NK-92 treated with Interleukin-12 subunit alpha and Interleukin-12 subunit beta, amount 100 ng/mL, for 24 hours (cell line): ENCODE measurements at regions not wholly inside any gene's neighbourhood (a gene's known extent, or its start where the extent isn't known, plus 50 kb on each side); places are given as distances from the start of the nearest gene placed in this dataset.

ENCODE experiments used
- DNase-seq: peaks from one replicate; lab custom pipeline; 2025; lab: John Stamatoyannopoulos, UW

DNA sequence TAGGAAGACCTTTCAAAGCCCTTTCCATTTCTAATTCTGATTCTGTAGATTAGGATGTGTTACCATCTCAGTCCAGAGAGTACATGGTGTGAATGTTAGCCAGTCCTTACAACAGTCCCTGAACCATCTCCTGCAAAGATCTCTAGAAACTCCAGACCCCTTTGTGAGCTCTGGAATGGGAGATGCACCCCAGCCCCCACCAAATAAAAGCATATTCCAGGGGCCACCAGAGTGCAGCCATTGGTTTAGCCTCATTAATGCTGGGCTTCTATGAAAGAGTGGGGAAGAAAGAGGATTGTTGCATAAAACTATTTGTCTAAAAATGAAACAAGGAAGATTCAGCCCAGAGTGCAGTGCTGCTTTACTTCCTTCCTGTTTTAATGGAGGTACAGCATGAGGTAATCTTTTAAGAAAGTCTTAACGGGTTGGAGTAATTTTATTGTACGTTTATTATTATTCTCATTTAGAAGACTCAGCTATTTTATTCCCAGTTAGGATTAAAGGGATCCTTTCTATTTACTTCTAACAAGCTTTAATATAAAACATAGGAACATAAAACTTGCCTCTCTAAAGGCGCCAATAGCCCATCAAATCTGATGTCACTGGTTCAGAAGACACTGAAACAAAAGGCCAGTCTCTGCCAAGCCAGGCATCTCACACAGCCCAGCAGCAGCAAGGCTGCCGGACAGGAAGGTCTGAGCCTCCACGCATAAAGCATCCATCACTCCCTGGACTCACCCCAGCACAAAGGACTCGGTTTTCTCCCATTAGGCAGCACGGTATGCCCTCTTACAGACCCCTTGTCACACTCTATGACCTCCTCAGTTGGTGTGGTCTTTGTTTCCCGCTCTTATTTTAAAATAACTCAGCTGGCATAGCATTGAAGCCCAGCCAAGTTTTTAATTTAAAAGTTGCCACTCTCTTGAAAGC lies 203.9 kb upstream of the BLID start:
- no peak for DNase-seq

- no peak for DNase-seq
These were observed 203.1 kb upstream of the BLID start for GRCh38 chr11:122319085-122319484.

DNA sequence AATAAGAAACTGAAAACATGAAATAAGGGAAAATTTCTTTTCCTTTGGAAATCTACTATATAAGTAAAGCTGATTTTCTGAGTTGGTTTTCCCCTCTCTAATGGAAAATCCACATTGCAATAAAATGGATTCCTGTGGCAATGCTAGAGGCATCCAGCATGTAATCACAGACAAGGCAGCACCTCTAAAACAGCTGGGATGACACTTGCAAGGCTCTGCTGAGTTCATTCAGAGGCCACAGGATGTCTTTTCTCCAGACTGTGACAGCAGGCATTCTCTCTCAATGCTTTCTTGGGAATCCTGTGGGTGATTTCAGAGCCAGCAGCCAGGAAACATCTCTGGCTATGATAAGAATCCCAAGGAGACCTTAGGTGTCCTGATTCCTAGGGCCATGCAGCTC lies 201.3 kb upstream of the BLID start:
- no peak for DNase-seq

DNA sequence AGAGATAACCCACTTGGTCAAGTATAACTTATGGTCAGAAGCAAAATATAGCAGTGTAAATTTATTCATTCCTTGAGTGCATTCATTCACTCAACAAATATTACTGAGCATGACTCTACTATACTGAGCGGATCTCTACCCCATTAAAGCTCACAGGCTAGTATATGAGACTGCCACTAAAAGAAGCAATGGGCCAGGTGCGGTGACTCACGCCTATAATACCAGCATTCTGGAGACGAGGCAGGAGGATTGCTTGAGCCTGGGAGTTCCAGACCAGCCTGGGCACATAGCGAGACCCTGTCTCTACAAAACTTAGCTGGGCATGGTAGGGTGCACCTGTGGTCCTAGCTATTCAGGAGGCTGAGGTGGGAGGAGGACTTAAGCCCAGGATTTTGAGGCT lies 197.6 kb upstream of the BLID start:
- DNase-seq, result no peak

DNA sequence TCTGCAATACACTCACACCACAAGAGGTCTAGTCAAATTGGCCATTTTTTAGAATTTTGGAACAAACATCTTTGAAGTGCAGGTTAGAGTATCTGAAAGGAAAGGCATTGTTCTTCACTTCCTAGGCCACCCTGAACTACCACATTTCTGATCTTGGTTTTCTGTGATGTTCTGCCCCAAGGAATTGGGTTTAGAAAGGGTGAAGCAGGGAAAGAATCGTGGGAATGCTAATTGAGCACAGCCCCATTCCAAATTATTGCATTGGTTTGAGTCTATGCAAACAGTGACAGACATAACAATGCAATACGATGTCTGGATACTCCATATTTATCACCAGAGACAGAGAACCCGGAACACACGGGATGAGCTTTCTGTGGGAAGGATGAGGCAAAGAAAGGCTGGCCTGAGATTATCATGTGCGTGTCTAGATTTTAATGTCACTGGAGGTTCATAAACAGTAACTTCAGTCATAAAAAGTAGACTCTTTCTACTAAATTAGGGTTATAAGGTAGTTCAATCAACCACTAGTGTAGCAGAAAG lies 195.3 kb upstream of the BLID start:
- no peak for DNase-seq

GRCh38 chr11:122310766-122311165 lies 194.8 kb upstream of the BLID start:
- no peak for DNase-seq

- no peak for DNase-seq
These were observed 193.4 kb upstream of the BLID start for GRCh38 chr11:122309262-122309925.

GRCh38 chr11:122308226-122308625 lies 192.2 kb upstream of the BLID start:
- no peak for DNase-seq

DNA sequence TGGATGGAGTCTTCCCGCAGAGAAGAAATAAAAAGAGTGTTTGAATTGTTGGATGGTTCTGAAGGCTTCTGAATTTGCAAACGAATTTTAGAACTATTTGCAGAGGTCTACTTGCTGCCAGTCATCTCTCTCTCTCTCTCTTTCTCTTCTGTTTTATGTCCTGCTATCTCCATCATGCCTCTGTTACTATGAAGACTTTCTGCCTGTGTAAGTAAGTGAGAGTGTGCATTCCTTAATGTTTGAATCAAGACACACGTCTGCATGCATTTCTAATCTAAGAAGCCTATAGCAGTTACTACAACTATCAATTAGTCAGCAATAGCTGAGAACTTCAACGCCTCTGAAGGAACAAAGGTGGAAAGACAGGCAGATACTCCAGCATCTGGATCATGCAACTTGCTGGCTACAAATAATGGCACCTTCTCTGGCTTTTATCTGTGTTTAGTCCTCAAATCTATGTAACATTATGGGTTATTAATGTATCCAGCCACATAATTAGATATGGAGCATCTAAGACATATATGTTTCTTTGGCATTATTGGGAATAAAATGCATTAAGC lies 191.5 kb upstream of the BLID start:
- no peak for DNase-seq

DNA sequence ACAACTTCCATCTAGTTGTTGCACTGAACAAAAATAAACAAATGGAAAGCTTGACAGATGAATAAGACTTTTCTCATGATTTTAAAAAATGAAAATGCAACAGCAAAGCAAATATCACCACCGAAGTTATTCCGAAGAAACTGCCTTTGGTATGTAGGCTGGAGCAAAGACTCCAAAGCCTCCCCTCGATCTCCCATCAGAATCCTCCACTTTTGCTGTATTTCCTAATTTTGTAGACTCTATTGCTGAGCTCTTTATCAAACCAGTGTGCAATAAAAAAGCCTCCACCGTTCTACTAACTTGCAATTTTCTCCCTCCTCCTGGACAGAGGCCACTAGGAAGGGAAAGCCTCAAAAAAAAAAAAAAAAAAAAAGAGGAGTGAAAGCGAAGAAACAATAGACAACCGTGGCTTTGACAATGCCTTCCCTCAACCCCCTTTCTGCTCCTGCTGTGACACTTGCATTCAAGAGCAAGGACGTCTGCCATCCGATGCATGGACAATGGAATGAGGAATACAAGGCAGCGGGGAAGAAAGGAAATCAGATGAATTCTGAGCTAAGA lies 190.9 kb upstream of the BLID start:
- DNase-seq, result no peak

DNA sequence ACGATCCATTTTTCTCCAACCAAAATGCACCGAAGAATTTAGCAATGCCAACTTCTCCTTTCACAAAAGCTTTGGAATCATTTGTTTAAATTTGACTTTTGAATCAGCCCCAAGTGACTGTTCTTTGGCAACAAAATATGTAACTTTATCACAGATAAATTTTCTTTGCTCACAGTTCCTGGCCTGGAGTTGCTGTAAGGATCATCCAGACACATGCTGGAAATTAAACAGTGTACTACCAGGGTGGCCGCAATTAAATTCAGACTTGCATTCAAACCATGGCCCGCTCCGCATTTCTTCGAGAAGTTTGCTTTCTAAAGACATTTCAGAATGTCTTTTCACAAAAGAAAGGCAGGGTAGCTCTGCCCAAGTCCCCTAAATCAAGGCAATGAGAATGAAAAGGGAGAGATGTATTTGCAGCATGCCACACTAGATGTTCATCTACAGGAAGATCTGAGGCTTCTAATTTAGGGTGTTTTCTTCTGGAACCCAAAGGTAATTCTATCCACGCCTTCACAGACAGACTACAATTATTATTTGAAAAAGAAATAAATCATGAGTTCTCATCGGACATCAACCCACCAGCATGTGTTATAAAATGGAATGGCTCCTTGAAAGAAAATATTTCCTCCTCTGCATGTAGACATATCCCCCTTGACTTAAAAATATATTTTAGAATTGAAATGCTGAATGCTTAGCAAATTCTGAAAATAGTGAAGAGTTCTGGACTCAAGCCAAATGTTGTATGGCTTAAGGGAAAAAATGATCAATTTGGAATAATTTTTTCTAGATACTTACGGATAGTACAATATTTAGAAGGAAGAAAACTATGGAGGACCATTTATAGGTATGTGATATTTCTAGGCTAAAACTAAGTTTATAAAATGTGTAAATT lies 189.7 kb upstream of the BLID start:
- no peak for DNase-seq

DNA sequence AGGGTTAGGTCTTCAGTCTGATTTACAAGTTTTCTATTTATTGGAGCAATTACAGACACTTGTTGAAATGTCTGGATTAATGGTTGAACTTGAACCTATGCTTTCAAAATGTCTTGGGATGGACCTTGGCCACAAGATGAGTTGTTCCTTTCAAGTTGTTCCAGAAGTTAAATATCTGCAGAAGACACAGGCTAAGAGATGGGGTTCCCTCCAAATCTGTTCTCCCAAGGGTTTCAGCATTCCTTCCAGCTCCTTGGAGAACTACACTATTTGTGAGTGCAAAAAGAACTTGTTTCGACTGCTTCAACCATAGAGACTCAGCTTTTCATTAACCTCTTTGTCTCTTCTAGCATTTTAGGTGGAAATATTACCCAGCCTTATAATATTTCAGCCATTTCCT lies 189.0 kb upstream of the BLID start:
- no peak for DNase-seq

DNA sequence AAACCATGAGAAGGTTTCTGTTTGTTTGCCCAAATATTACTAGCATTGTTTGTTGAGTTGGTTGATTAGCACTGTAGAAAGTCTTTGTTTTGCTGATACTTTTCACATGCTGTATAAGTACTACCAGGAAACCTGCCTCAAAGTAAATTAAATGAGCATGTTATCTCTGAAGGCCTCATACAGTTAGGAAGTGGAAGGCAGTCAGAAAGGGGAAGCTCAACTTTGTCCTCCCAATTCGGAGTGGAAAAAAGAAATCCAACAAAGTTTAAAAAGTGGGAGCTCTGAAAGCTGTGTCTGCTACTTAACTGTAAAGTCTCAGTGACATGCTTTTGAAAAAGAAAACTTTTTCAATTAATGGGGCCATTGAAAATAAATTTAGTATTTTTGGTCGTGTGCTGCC lies 188.3 kb upstream of the BLID start:
- no peak for DNase-seq

DNA sequence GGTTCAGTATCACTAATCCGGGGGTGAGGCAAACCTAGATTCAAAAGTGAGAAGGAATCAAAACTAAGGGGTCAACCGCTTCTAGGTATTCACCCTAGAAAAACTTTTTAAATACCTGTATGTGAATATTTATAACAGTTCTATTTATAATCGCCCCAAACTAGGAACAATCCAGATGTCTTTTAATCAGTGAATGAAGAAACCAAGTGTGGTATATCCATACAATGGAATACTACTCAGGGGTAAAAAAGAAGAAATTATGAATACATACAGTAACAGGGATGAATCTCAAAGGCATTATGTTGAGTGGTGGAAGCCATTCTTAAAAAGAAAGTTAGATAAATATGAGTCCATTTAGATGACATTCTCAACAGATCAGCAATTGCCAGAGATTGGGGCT lies 178.0 kb upstream of the BLID start:
- no peak for DNase-seq

- DNase-seq, result no peak
These were observed 177.4 kb upstream of the BLID start for GRCh38 chr11:122293296-122294023.

DNA sequence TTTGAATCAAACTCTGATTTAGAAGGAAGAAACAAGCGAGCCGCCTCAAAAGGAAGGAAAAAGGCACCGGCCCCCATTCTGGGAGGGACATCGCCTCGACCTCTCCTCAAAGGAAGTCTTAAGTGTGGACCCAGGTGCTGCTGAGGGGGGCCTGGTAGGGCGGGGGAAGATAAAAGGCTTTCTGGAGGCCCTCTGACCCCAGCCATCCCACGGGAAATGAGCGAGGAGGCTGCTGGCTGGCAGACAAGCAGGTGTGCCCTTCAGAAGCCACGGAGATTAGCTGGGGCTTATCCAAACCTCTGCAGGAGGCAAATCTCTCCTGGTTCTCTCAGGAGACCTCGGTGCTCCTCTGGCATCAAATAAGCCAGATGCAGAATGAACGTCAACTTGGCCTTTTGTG lies 171.4 kb upstream of the BLID start:
- DNase-seq, result no peak

DNA sequence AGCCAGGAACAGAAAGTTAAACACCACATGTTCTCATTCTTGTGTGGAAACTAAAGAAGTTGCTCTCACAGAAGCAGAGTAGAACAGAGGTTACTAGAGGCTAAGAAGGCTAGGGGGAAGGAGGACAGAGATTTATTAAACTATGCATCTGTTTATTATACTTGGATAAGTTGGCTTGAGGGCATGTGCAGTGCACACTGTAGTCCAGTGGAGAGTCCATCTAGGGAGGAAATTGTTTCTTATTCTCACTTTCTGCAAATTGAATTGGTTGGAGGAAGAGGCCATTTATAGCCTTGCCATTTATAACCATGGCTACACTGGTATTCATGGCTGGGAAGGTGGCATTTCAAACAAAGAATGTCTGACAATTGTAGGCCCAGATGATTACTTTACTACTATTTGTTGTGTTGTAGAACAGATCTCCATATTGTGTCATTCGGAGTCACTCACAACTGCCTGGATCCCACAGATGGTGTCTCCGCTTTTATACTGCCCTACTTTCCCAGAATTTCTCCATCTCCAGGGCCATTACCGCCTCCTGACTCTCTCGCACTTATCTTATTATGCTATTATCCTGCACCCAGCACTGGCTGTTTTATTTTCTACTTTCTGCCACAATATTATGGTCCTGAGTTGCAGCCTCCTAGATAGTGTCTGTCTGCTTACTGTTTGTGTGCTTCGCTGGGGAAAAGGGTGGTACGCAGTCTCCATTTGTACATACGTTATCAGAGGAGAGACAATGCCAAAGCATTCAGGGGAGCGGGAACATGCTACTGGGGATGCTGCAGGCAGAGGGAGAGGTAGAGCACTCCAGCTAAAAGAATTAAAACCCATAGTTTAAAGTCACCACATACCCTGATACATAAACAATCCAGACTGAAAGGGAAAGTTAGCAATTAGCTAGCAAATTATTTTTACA lies 169.3 kb upstream of the BLID start:
- DNase-seq, result no peak

GRCh38 chr11:122280870-122281269 lies 164.9 kb upstream of the BLID start:
- no peak for DNase-seq

- DNase-seq, result no peak
These were observed 163.2 kb upstream of the BLID start for GRCh38 chr11:122279194-122279593.

- no peak for DNase-seq
These were observed 161.5 kb upstream of the BLID start for GRCh38 chr11:122277493-122277892.
